OCI-LY7 (cell line): ENCODE measurements at regions not wholly inside any gene's neighbourhood (a gene's known extent, or its start where the extent isn't known, plus 50 kb on each side); places are given as distances from the start of the nearest gene placed in this dataset.
"Not testable (repeated sequence)": the region's sequence is repeated elsewhere in the genome, so short reads cannot be mapped to it uniquely, and the experiment has no call there.

ENCODE experiments used
- BruUV-seq: library from RNA; stranded (reverse); fragments of 400-500 nt; replicated peaks from 2 replicates; lab custom pipeline; 2021; lab: Mats Ljungman, UMichigan
- CTCF ChIA-PET: fragments of 300-600 bp; sonication (Branson Sonifier 250); formaldehyde crosslinking; loops from one replicate; lab custom pipeline; 2022; ENCODE audit warnings: antibody characterized with exemption; ENCODE audit not compliant: unreplicated experiment; lab: Charles Lee
- POLR2A ChIA-PET: fragments of 300-600 bp; sonication (Branson Sonifier 250); formaldehyde crosslinking; loops from one replicate; lab custom pipeline; 2022; ENCODE audit warnings: antibody characterized with exemption; lab: Charles Lee
- DNase-seq: peaks from one replicate; pipeline ENCODE4 v3.0.0-alpha.2; 2015; ENCODE audit warnings: low spot score
- H2AFZ ChIP-seq: fragments of 200-600 bp; sonication (generic), shearing (Covaris generic); 2 replicates; pipeline ENCODE4 v1.6.1; 2014; ENCODE audit warnings: mild to moderate bottlenecking, antibody characterized with exemption, low read length, moderate library complexity
- H3K27ac ChIP-seq: fragments of 200-600 bp; sonication (generic); 2 replicates; pipeline ENCODE4 v1.5.1; 2014; ENCODE audit warnings: mixed run types, low read depth, mild to moderate bottlenecking, moderate library complexity, low read length, inconsistent platforms; ENCODE audit not compliant: poor library complexity, severe bottlenecking
- H3K36me3 ChIP-seq: fragments of 200-600 bp; sonication (generic); 2 replicates; pipeline ENCODE4 v1.6.1; 2014; ENCODE audit warnings: mild to moderate bottlenecking, antibody characterized with exemption, low read length, moderate library complexity, mixed read lengths; ENCODE audit not compliant: insufficient read depth
- H3K4me1 ChIP-seq: fragments of 200-600 bp; sonication (generic); 2 replicates; pipeline ENCODE4 v1.5.1; 2014; ENCODE audit warnings: mild to moderate bottlenecking, low read length; ENCODE audit not compliant: insufficient read depth, poor library complexity, severe bottlenecking
- H3K4me2 ChIP-seq: fragments of 200-600 bp; sonication (generic); 2 replicates; pipeline ENCODE4 v1.6.1; 2014; ENCODE audit warnings: mild to moderate bottlenecking, low read length
- H3K4me3 ChIP-seq: fragments of 200-600 bp; sonication (generic); 2 replicates; pipeline ENCODE4 v1.5.1; 2014; ENCODE audit warnings: mild to moderate bottlenecking, low read depth, low read length; ENCODE audit not compliant: poor library complexity, severe bottlenecking
- H3K79me2 ChIP-seq: fragments of 200-600 bp; sonication (generic); 2 replicates; pipeline ENCODE4 v1.6.1; 2016; ENCODE audit warnings: low read depth, mild to moderate bottlenecking, low read length, moderate library complexity, mixed read lengths; ENCODE audit not compliant: insufficient read depth
- H3K9me2 ChIP-seq: fragments of 200-600 bp; sonication (generic); 2 replicates; pipeline ENCODE4 v1.6.1; 2016; ENCODE audit warnings: mild to moderate bottlenecking, low read length, mixed read lengths; ENCODE audit not compliant: insufficient read depth
- H3K9me3 ChIP-seq: fragments of 200-600 bp; sonication (generic); 2 replicates; pipeline ENCODE4 v1.6.1; 2014; ENCODE audit warnings: mild to moderate bottlenecking, mixed run types, low read length, mixed read lengths
- H4K20me1 ChIP-seq: fragments of 200-600 bp; sonication (generic); 2 replicates; pipeline ENCODE4 v1.6.1; 2014; ENCODE audit warnings: mild to moderate bottlenecking, antibody characterized with exemption, low read length, moderate library complexity, mixed read lengths; ENCODE audit not compliant: insufficient read depth
- CTCF ChIP-seq: fragments of 200-600 bp; sonication (generic); conservative IDR thresholded peaks from 2 replicates; pipeline ENCODE4 v1.5.1; 2014; ENCODE audit warnings: mild to moderate bottlenecking, antibody characterized with exemption, low read length, moderate library complexity, mixed read lengths
- EZH2phosphoT487 ChIP-seq: fragments of 200-600 bp; sonication (generic); IDR thresholded peaks from 2 replicates; pipeline ENCODE4 v1.6.1; 2018; ENCODE audit warnings: low read depth, borderline replicate concordance, mild to moderate bottlenecking, mixed run types, antibody characterized with exemption, low read length, moderate library complexity, mixed read lengths
- intact Hi-C: fragments of 100-400 bp; cut with micrococcal nuclease; formaldehyde crosslinking; loops from one replicate; pipeline ENCODE4 v1.10.0; 2022; ENCODE audit not compliant: unreplicated experiment

- Histone ChIP-seq H4K20me1 (no peaks in the 10 kb centered on the region), H3K9me3 (no peaks in the 10 kb centered on the region), H3K9me2 (no peaks in the 10 kb centered on the region), H3K79me2 (no peaks in the 10 kb centered on the region), H3K4me3 (no peak overlapping the region), H3K27ac (no peak overlapping the region), H3K36me3 (no peaks in the 10 kb centered on the region), H3K4me2 (no peak overlapping the region), H3K4me1 (no peaks in the 10 kb centered on the region), H2AFZ (no peak overlapping the region)
- ChIA-PET POLR2A (no interaction called here), CTCF (no interaction called here)
- no peak for DNase-seq
- intact Hi-C loops: no loop called here
- no TSS peak for BruUV-seq
- TF ChIP-seq CTCF: no peak
- no peak for TF ChIP-seq EZH2phosphoT487
These were observed 101.6 kb upstream of the CTSV start for GRCh38 chr9:97140566-97140965.

DNA sequence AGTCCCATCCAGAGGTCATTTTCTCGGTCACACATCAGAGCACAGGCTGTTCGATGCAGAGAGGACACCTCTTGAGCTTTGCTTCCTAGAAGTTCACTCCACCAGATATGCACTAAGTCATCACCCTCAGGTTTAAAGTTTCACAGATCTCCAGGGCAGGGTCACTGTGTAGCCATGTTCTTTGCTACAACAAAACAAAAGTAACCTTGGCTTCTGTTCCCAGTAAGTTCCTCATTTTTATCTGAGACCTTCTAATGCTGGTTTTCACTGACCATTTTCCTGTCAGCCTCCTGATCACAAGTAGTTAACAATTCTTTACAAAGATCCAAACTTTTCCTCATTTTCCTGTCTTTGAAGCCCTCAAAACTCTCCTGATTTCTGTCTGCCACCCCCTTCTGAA is 97.5 kb upstream of the CTSV start:
- Histone ChIP-seq H3K4me2 (no peak overlapping the region), H2AFZ (no peak overlapping the region), H3K27ac (no peak overlapping the region), H3K9me2 (no peaks in the 10 kb centered on the region), H3K4me3 (no peak overlapping the region), H3K4me1 (no peaks in the 10 kb centered on the region), H3K36me3 (no peaks in the 10 kb centered on the region), H4K20me1 (no peaks in the 10 kb centered on the region), H3K79me2 (no peaks in the 10 kb centered on the region), H3K9me3 (no peaks in the 10 kb centered on the region)
- no TSS peak for BruUV-seq
- DNase-seq: no peak
- CTCF ChIA-PET: no interaction called here
- POLR2A ChIA-PET: no interaction called here
- TF ChIP-seq EZH2phosphoT487 (no peak), CTCF (no peak)
- intact Hi-C loops: no loop called here

DNA sequence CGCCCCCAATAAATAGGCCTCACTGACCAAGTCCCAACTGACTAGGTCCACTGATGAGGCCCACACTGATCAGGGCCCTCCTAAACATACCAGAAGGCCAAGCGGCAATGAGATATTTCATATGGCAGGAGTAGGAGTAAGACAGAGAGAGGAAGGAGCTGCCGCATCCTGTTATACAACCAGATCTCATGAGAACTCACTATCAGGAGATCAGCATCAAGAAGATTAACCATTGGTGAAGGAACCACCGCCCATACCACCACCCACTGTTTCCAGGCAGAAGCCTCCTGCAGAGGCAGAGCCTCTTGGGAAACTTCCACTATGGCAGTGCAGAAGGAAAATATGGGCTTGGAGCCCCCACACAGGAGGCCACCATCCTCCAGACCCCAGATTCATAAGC is 95.0 kb upstream of the CTSV start:
- H2AFZ ChIP-seq, CTCF ChIA-PET, intact Hi-C loops, H3K4me1 ChIP-seq, H3K79me2 ChIP-seq, H3K36me3 ChIP-seq, H3K9me2 ChIP-seq, POLR2A ChIA-PET, H4K20me1 ChIP-seq, BruUV-seq, H3K4me2 ChIP-seq, DNase-seq, H3K9me3 ChIP-seq, H3K4me3 ChIP-seq, H3K27ac ChIP-seq: not testable (repeated sequence)
